ENCODE measurements at regions not wholly inside any gene's neighbourhood (a gene's known extent, or its start where the extent isn't known, plus 50 kb on each side); places are given as distances from the start of the nearest gene placed in this dataset.

DNA sequence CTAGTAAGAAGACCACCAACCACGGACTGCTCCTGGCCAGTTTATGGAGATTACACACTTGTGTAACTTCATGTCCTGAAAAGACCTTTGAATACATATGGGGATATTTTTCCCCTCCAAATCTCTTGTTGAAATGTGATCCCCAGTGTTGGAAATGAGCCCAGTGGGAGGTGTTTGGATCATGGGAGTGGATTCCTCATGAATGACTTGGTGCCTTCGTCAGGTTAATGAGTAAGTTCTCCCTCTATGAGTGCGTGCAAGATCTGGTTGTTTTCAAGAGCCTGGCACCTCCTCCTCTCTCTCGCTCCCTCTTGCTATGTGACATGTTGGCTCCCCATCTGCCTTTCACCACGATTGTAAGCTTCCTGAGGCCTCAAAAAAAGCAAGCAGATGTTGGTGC is 769.0 kb upstream of the SLITRK1 start:
- TF ChIP-seq EZH2 (IDR thresholded peaks at IDR 0.05; ENCODE audit: low read depth): no peak
- TF ChIP-seq, protein P1, sequence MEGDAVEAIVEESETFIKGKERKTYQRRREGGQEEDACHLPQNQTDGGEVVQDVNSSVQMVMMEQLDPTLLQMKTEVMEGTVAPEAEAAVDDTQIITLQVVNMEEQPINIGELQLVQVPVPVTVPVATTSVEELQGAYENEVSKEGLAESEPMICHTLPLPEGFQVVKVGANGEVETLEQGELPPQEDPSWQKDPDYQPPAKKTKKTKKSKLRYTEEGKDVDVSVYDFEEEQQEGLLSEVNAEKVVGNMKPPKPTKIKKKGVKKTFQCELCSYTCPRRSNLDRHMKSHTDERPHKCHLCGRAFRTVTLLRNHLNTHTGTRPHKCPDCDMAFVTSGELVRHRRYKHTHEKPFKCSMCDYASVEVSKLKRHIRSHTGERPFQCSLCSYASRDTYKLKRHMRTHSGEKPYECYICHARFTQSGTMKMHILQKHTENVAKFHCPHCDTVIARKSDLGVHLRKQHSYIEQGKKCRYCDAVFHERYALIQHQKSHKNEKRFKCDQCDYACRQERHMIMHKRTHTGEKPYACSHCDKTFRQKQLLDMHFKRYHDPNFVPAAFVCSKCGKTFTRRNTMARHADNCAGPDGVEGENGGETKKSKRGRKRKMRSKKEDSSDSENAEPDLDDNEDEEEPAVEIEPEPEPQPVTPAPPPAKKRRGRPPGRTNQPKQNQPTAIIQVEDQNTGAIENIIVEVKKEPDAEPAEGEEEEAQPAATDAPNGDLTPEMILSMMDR (conservative IDR thresholded peaks at IDR 0.05): no peak

All from PC-9 (cell line).